ENCODE measurements at regions not wholly inside any gene's neighbourhood (a gene's known extent, or its start where the extent isn't known, plus 50 kb on each side); places are given as distances from the start of the nearest gene placed in this dataset.

DNA sequence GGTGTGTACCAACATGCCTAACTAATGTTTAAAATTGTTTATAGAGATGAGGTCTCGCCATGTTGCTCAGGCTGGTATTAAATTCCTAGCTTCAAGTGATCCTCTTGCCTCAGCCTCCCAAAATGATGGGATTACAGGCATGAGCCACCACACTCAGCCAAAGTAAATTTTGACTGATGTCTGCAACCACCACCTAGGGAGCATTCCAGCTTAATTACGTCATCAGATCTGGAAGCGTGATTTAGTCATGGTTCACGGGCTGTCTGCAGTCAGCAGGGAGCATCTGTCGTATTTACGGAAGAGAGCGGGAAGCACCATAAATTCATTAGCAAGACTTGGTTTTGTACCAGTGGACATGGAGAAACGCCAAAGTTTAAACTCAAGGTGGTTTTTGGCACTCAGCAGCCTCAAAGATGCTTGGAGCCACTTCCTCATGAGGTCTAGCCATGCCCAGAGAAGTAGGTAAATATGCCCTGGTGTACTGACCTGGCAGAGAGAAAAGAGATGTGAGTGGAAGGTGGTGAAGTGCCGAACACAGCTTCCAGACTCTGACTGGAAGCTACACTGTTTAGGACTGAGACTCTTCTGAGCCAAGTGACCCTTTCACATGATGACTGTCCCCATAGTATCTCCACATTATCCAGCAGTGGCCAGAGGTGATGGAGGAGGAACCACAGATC is 60.8 kb upstream of the SLC35F3 start:
- H2AFZ ChIP-seq (ENCODE audit: low read depth) = no peak overlapping the region
- DNase-seq = no peak
- H3K27ac ChIP-seq (ENCODE audit: low read depth in 2 of 2, low read length in 1 of 2) = no peak overlapping the region
- no peaks in the 10 kb centered on the region for H3K4me1 ChIP-seq (ENCODE audit: control insufficient read depth in 1 of 2, insufficient read depth in 2 of 2, low read depth in 1 of 2, low read length in 1 of 2)
- no peaks in the 10 kb centered on the region; the same call in 1 of the 2 replicates for H3K9me3 ChIP-seq
- H3K27me3 ChIP-seq (ENCODE audit: insufficient read depth) = no peaks in the 10 kb centered on the region
- ChIA-PET CTCF (interaction anchor here (1.2 kb wide), 1 partner anchor 11 kb away, joined by 3 read pairs; no protein-coding TSS in a partner anchor), POLR2A (no interaction called here)
- H3K79me2 ChIP-seq (ENCODE audit: insufficient read depth) = no peaks in the 10 kb centered on the region
- no peaks in the 10 kb centered on the region for H3K9me2 ChIP-seq
- no peak overlapping the region for H3K4me3 ChIP-seq (ENCODE audit: low read depth in 2 of 2, low read length in 1 of 2)
- no peaks in the 10 kb centered on the region for H3K36me3 ChIP-seq (replicated peaks in 1 of 2; ENCODE audit: control insufficient read depth in 1 of 2, insufficient read depth in 2 of 2, low read length in 1 of 2)
- no peaks in the 10 kb centered on the region for H3F3A ChIP-seq (replicated peaks; ENCODE audit: insufficient read depth)
- TF ChIP-seq NRF1 (IDR thresholded peaks at IDR 0.05; ENCODE audit: low read depth, low read length) (no peak), SMC3 (IDR thresholded peaks at IDR 0.05; ENCODE audit: low read depth, low read length) (no peak), MXI1 (IDR thresholded peaks at IDR 0.05; ENCODE audit: low read depth, low read length) (no peak), CHD2 (IDR thresholded peaks at IDR 0.05; ENCODE audit: low read length, partially characterized antibody) (no peak), EP300 (IDR thresholded peaks at IDR 0.05; ENCODE audit: borderline replicate concordance in 1 of 2, low read depth in 1 of 2, low read length in 1 of 2) (no peak), ELF1 (IDR thresholded peaks at IDR 0.05) (no peak), RXRA (IDR thresholded peaks at IDR 0.05; ENCODE audit: borderline replicate concordance, low read depth) (no peak), SIN3A (IDR thresholded peaks at IDR 0.05; ENCODE audit: borderline replicate concordance, low read depth, low read length) (no peak), GATA2 (CRISPR knock-in tag; IDR thresholded peaks at IDR 0.05) (no peak), JUND (IDR thresholded peaks at IDR 0.05) (no peak), RCOR1 (IDR thresholded peaks at IDR 0.05; ENCODE audit: low read length) (no peak), YY1 (IDR thresholded peaks at IDR 0.05; ENCODE audit: low read depth) (no peak)
- TF ChIP-seq, protein P1, sequence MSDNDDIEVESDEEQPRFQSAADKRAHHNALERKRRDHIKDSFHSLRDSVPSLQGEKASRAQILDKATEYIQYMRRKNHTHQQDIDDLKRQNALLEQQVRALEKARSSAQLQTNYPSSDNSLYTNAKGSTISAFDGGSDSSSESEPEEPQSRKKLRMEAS (IDR thresholded peaks at IDR 0.05; ENCODE audit: low read depth) = no peak
- TF ChIP-seq, protein P2, sequence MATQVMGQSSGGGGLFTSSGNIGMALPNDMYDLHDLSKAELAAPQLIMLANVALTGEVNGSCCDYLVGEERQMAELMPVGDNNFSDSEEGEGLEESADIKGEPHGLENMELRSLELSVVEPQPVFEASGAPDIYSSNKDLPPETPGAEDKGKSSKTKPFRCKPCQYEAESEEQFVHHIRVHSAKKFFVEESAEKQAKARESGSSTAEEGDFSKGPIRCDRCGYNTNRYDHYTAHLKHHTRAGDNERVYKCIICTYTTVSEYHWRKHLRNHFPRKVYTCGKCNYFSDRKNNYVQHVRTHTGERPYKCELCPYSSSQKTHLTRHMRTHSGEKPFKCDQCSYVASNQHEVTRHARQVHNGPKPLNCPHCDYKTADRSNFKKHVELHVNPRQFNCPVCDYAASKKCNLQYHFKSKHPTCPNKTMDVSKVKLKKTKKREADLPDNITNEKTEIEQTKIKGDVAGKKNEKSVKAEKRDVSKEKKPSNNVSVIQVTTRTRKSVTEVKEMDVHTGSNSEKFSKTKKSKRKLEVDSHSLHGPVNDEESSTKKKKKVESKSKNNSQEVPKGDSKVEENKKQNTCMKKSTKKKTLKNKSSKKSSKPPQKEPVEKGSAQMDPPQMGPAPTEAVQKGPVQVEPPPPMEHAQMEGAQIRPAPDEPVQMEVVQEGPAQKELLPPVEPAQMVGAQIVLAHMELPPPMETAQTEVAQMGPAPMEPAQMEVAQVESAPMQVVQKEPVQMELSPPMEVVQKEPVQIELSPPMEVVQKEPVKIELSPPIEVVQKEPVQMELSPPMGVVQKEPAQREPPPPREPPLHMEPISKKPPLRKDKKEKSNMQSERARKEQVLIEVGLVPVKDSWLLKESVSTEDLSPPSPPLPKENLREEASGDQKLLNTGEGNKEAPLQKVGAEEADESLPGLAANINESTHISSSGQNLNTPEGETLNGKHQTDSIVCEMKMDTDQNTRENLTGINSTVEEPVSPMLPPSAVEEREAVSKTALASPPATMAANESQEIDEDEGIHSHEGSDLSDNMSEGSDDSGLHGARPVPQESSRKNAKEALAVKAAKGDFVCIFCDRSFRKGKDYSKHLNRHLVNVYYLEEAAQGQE (IDR thresholded peaks at IDR 0.05; ENCODE audit: low read depth, low read length) = no peak
- TF ChIP-seq, protein P3, sequence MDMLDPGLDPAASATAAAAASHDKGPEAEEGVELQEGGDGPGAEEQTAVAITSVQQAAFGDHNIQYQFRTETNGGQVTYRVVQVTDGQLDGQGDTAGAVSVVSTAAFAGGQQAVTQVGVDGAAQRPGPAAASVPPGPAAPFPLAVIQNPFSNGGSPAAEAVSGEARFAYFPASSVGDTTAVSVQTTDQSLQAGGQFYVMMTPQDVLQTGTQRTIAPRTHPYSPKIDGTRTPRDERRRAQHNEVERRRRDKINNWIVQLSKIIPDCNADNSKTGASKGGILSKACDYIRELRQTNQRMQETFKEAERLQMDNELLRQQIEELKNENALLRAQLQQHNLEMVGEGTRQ (IDR thresholded peaks at IDR 0.05; ENCODE audit: borderline replicate concordance, low read depth, low read length) = no peak
- TF ChIP-seq, protein P4, sequence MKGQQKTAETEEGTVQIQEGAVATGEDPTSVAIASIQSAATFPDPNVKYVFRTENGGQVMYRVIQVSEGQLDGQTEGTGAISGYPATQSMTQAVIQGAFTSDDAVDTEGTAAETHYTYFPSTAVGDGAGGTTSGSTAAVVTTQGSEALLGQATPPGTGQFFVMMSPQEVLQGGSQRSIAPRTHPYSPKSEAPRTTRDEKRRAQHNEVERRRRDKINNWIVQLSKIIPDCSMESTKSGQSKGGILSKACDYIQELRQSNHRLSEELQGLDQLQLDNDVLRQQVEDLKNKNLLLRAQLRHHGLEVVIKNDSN (IDR thresholded peaks at IDR 0.05; ENCODE audit: borderline replicate concordance, low read depth) = no peak
- TF ChIP-seq, protein P5, sequence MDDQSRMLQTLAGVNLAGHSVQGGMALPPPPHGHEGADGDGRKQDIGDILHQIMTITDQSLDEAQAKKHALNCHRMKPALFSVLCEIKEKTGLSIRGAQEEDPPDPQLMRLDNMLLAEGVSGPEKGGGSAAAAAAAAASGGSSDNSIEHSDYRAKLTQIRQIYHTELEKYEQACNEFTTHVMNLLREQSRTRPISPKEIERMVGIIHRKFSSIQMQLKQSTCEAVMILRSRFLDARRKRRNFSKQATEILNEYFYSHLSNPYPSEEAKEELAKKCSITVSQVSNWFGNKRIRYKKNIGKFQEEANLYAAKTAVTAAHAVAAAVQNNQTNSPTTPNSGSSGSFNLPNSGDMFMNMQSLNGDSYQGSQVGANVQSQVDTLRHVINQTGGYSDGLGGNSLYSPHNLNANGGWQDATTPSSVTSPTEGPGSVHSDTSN (IDR thresholded peaks at IDR 0.05) = no peak
- WGBS (ENCODE audit: low lambda C conversion rate) = 40% methylated on average over 9 of the region's 9 CpGs
- H3K4me2 ChIP-seq = no peak overlapping the region
- H3K9ac ChIP-seq = no peak overlapping the region
- no peaks in the 10 kb centered on the region for H4K20me1 ChIP-seq (ENCODE audit: insufficient read depth)

Measured in SK-N-SH (cell line).